OCI-LY7 (cell line): ENCODE measurements at regions not wholly inside any gene's neighbourhood (a gene's known extent, or its start where the extent isn't known, plus 50 kb on each side); places are given as distances from the start of the nearest gene placed in this dataset.

Experiments
- BruUV-seq: library from RNA; stranded (reverse); fragments of 400-500 nt; replicated peaks from 2 replicates; lab custom pipeline; 2021; lab: Mats Ljungman, UMichigan
- CTCF ChIA-PET: fragments of 300-600 bp; sonication (Branson Sonifier 250); formaldehyde crosslinking; loops from one replicate; lab custom pipeline; 2022; ENCODE audit warnings: antibody characterized with exemption; ENCODE audit not compliant: unreplicated experiment; lab: Charles Lee
- POLR2A ChIA-PET: fragments of 300-600 bp; sonication (Branson Sonifier 250); formaldehyde crosslinking; loops from one replicate; lab custom pipeline; 2022; ENCODE audit warnings: antibody characterized with exemption; lab: Charles Lee
- DNase-seq: peaks from one replicate; pipeline ENCODE4 v3.0.0-alpha.2; 2015; ENCODE audit warnings: low spot score
- H2AFZ ChIP-seq: fragments of 200-600 bp; sonication (generic), shearing (Covaris generic); 2 replicates; pipeline ENCODE4 v1.6.1; 2014; ENCODE audit warnings: mild to moderate bottlenecking, antibody characterized with exemption, low read length, moderate library complexity
- H3K27ac ChIP-seq: fragments of 200-600 bp; sonication (generic); 2 replicates; pipeline ENCODE4 v1.5.1; 2014; ENCODE audit warnings: mixed run types, low read depth, mild to moderate bottlenecking, moderate library complexity, low read length, inconsistent platforms; ENCODE audit not compliant: poor library complexity, severe bottlenecking
- H3K36me3 ChIP-seq: fragments of 200-600 bp; sonication (generic); 2 replicates; pipeline ENCODE4 v1.6.1; 2014; ENCODE audit warnings: mild to moderate bottlenecking, antibody characterized with exemption, low read length, moderate library complexity, mixed read lengths; ENCODE audit not compliant: insufficient read depth
- H3K4me1 ChIP-seq: fragments of 200-600 bp; sonication (generic); 2 replicates; pipeline ENCODE4 v1.5.1; 2014; ENCODE audit warnings: mild to moderate bottlenecking, low read length; ENCODE audit not compliant: insufficient read depth, poor library complexity, severe bottlenecking
- H3K4me2 ChIP-seq: fragments of 200-600 bp; sonication (generic); 2 replicates; pipeline ENCODE4 v1.6.1; 2014; ENCODE audit warnings: mild to moderate bottlenecking, low read length
- H3K4me3 ChIP-seq: fragments of 200-600 bp; sonication (generic); 2 replicates; pipeline ENCODE4 v1.5.1; 2014; ENCODE audit warnings: mild to moderate bottlenecking, low read depth, low read length; ENCODE audit not compliant: poor library complexity, severe bottlenecking
- H3K79me2 ChIP-seq: fragments of 200-600 bp; sonication (generic); 2 replicates; pipeline ENCODE4 v1.6.1; 2016; ENCODE audit warnings: low read depth, mild to moderate bottlenecking, low read length, moderate library complexity, mixed read lengths; ENCODE audit not compliant: insufficient read depth
- H3K9me2 ChIP-seq: fragments of 200-600 bp; sonication (generic); 2 replicates; pipeline ENCODE4 v1.6.1; 2016; ENCODE audit warnings: mild to moderate bottlenecking, low read length, mixed read lengths; ENCODE audit not compliant: insufficient read depth
- H3K9me3 ChIP-seq: fragments of 200-600 bp; sonication (generic); 2 replicates; pipeline ENCODE4 v1.6.1; 2014; ENCODE audit warnings: mild to moderate bottlenecking, mixed run types, low read length, mixed read lengths
- H4K20me1 ChIP-seq: fragments of 200-600 bp; sonication (generic); 2 replicates; pipeline ENCODE4 v1.6.1; 2014; ENCODE audit warnings: mild to moderate bottlenecking, antibody characterized with exemption, low read length, moderate library complexity, mixed read lengths; ENCODE audit not compliant: insufficient read depth
- EZH2phosphoT487 ChIP-seq: fragments of 200-600 bp; sonication (generic); IDR thresholded peaks from 2 replicates; pipeline ENCODE4 v1.6.1; 2018; ENCODE audit warnings: low read depth, borderline replicate concordance, mild to moderate bottlenecking, mixed run types, antibody characterized with exemption, low read length, moderate library complexity, mixed read lengths
- intact Hi-C: fragments of 100-400 bp; cut with micrococcal nuclease; formaldehyde crosslinking; loops from one replicate; pipeline ENCODE4 v1.10.0; 2022; ENCODE audit not compliant: unreplicated experiment
- TF ChIP-seq, protein P1 (sequence below): fragments of 200-600 bp; sonication (generic); conservative IDR thresholded peaks from 2 replicates; pipeline ENCODE4 v1.5.1; 2014; ENCODE audit warnings: mild to moderate bottlenecking, antibody characterized with exemption, low read length, moderate library complexity, mixed read lengths

DNA sequence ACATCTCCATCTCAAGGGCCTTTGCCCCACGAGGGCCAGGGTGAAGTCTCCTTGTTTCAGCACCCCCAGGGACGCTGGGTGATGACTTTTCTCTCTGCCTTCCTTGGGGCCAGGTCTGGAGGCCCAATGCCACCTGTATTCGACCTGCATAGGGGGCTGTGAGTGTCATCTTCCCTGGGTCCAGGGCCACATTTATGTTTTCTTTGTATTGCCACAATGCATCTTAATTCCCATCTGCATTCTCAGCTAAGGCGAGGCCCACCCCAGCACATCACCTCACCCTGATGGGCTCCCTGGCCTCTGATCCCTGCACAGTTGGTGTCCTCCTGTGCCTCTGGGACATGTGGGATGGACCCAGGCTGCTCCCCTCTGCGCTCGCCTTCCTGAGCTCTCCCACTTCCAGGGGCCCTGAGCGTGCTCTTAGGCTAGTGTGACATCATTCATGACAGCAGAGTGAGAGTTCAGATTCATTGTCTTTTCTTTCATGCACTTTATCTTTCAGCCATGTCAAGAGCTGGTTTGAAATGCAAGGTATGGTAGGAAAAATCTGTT, 122.0 kb upstream of the COPS8 start:
- no TSS peak for BruUV-seq
- intact Hi-C loops = no loop called here
- Histone ChIP-seq H3K27ac (no peak overlapping the region), H3K4me3 (no peak overlapping the region), H3K36me3 (no peaks in the 10 kb centered on the region), H3K79me2 (no peaks in the 10 kb centered on the region), H4K20me1 (no peaks in the 10 kb centered on the region), H3K4me1 (no peaks in the 10 kb centered on the region), H3K9me3 (no peaks in the 10 kb centered on the region), H3K9me2 (no peaks in the 10 kb centered on the region), H2AFZ (no peak overlapping the region), H3K4me2 (no peak overlapping the region)
- CTCF ChIA-PET = no interaction called here
- POLR2A ChIA-PET = interaction anchor here (1.0 kb wide), 1 partner anchor 17 kb away, joined by 3 read pairs; no protein-coding TSS in a partner anchor
- TF ChIP-seq, protein P1, sequence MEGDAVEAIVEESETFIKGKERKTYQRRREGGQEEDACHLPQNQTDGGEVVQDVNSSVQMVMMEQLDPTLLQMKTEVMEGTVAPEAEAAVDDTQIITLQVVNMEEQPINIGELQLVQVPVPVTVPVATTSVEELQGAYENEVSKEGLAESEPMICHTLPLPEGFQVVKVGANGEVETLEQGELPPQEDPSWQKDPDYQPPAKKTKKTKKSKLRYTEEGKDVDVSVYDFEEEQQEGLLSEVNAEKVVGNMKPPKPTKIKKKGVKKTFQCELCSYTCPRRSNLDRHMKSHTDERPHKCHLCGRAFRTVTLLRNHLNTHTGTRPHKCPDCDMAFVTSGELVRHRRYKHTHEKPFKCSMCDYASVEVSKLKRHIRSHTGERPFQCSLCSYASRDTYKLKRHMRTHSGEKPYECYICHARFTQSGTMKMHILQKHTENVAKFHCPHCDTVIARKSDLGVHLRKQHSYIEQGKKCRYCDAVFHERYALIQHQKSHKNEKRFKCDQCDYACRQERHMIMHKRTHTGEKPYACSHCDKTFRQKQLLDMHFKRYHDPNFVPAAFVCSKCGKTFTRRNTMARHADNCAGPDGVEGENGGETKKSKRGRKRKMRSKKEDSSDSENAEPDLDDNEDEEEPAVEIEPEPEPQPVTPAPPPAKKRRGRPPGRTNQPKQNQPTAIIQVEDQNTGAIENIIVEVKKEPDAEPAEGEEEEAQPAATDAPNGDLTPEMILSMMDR = no peak
- TF ChIP-seq EZH2phosphoT487 = no peak
- DNase-seq = no peak

DNA sequence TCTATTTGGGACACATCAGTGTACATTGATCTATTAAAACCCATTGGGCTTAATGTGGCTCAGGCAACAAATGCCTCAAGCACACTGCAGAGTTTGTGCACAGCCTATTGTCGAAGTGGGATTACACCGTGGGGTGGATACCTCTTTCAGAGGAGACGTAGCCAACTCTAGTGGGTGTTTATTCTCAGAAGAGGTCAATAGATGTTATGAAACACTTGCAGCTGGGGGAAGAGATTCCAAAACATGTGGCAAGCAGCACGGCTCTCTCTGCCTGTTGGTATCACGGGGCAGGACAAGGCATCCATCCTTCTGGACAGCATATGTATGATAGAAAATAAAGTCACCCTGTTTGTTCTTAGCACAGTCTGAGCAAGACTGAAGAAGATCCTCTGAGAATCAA, 121.4 kb upstream of the COPS8 start:
- POLR2A ChIA-PET = interaction anchor here (1.0 kb wide), 1 partner anchor 16 kb away, joined by 3 read pairs; no protein-coding TSS in a partner anchor
- Histone ChIP-seq H3K4me3 (no peak overlapping the region), H3K4me2 (no peak overlapping the region), H3K36me3 (no peaks in the 10 kb centered on the region), H3K27ac (no peak overlapping the region), H3K79me2 (no peaks in the 10 kb centered on the region), H3K4me1 (no peaks in the 10 kb centered on the region), H3K9me2 (no peaks in the 10 kb centered on the region), H2AFZ (no peak overlapping the region), H4K20me1 (no peaks in the 10 kb centered on the region), H3K9me3 (no peaks in the 10 kb centered on the region)
- intact Hi-C loops = no loop called here
- no TSS peak for BruUV-seq
- no peak for TF ChIP-seq EZH2phosphoT487
- TF ChIP-seq, protein P1 = no peak
- no peak for DNase-seq
- CTCF ChIA-PET = no interaction called here

DNA sequence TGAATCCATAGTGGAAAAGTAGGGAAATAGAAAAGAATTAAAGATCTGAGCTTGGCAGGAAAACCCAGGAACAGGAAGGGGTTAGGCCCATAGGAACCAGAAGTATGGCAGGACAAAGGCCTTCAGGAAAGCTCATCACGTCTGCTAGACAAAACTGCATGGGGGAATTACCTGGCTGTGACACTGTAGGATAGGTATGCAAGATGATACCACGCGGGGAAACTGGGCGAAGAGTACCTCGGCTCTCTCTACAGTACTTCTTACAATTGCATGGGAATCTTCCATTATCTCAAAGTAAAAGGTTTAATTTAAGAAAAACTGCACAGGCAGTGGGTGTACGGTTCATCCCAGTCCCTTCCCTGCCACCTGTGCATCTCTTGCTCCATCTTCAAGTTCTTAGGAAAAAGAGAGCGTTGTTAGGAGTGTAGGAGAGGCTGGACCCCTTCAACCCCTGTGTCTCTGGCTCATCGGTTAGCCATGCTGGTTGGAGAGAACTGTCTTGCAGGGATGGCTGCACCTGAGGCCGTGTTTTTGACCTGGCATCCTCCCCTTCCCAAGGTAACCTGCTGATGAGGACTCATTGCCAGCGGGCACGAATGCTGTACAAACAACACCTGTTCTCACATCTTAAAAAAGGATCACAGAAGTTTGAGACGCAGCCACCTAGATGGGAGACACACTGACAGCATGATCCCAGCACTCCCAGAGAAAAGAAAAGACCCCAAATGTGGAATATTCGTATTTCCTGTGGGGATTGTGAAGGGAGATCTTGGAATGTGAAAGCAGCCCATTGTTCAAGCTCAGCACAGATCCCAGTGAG, 120.5 kb upstream of the COPS8 start:
- BruUV-seq = no TSS peak
- Histone ChIP-seq H3K27ac (no peak overlapping the region), H3K4me2 (no peak overlapping the region), H2AFZ (no peak overlapping the region), H3K4me1 (no peaks in the 10 kb centered on the region), H4K20me1 (no peaks in the 10 kb centered on the region), H3K4me3 (no peak overlapping the region), H3K79me2 (no peaks in the 10 kb centered on the region), H3K9me2 (no peaks in the 10 kb centered on the region), H3K36me3 (no peaks in the 10 kb centered on the region), H3K9me3 (no peaks in the 10 kb centered on the region)
- no peak for DNase-seq
- TF ChIP-seq, protein P1 = no peak
- no peak for TF ChIP-seq EZH2phosphoT487
- ChIA-PET CTCF (no interaction called here), POLR2A (no interaction called here)
- intact Hi-C loops = no loop called here
